Calu3 (cell line): ENCODE measurements at regions not wholly inside any gene's neighbourhood (a gene's known extent, or its start where the extent isn't known, plus 50 kb on each side); places are given as distances from the start of the nearest gene placed in this dataset.

Experiments used
- BruUV-seq: library from RNA; stranded (reverse); fragments of 400-500 nt; replicated peaks from 2 replicates; lab custom pipeline; 2021; lab: Mats Ljungman, UMichigan
- CTCF ChIA-PET: fragments of 300-600 bp; sonication (Branson Sonifier 250); formaldehyde crosslinking; loops from one replicate; lab custom pipeline; 2022; ENCODE audit warnings: antibody characterized with exemption; lab: Charles Lee
- DNase-seq: peaks from one replicate; pipeline ENCODE4 v3.0.0; 2022
- H3K27ac Mint-ChIP-seq: one replicate; pipeline ENCODE4 v1.8.0; 2022; ENCODE audit warnings: mixed read lengths; ENCODE audit not compliant: unreplicated experiment
- H3K27me3 Mint-ChIP-seq: one replicate; pipeline ENCODE4 v1.8.0; 2022; ENCODE audit warnings: mixed read lengths; ENCODE audit not compliant: unreplicated experiment
- H3K36me3 Mint-ChIP-seq: one replicate; pipeline ENCODE4 v1.8.0; 2022; ENCODE audit warnings: mild to moderate bottlenecking, moderate library complexity, mixed read lengths; ENCODE audit not compliant: insufficient read depth, unreplicated experiment
- H3K4me1 Mint-ChIP-seq: one replicate; pipeline ENCODE4 v1.8.0; 2022; ENCODE audit warnings: mild to moderate bottlenecking, low read depth, mixed read lengths; ENCODE audit not compliant: unreplicated experiment
- H3K4me3 Mint-ChIP-seq: one replicate; pipeline ENCODE4 v1.8.0; 2022; ENCODE audit warnings: mild to moderate bottlenecking, low read depth, moderate library complexity, mixed read lengths; ENCODE audit not compliant: unreplicated experiment
- H3K9me3 Mint-ChIP-seq: one replicate; pipeline ENCODE4 v1.8.0; 2022; ENCODE audit warnings: low read depth, mixed read lengths; ENCODE audit not compliant: unreplicated experiment
- intact Hi-C: fragments of 100-400 bp; cut with micrococcal nuclease; formaldehyde crosslinking; loops from one replicate; pipeline ENCODE4 v1.10.0; 2022; ENCODE audit not compliant: unreplicated experiment
- TF ChIP-seq, protein P1 (sequence below): fragments of 200-600 bp; IDR thresholded peaks from one replicate; pipeline ENCODE4 v1.8.0; 2022; ENCODE audit warnings: antibody characterized with exemption; ENCODE audit not compliant: unreplicated experiment

DNA sequence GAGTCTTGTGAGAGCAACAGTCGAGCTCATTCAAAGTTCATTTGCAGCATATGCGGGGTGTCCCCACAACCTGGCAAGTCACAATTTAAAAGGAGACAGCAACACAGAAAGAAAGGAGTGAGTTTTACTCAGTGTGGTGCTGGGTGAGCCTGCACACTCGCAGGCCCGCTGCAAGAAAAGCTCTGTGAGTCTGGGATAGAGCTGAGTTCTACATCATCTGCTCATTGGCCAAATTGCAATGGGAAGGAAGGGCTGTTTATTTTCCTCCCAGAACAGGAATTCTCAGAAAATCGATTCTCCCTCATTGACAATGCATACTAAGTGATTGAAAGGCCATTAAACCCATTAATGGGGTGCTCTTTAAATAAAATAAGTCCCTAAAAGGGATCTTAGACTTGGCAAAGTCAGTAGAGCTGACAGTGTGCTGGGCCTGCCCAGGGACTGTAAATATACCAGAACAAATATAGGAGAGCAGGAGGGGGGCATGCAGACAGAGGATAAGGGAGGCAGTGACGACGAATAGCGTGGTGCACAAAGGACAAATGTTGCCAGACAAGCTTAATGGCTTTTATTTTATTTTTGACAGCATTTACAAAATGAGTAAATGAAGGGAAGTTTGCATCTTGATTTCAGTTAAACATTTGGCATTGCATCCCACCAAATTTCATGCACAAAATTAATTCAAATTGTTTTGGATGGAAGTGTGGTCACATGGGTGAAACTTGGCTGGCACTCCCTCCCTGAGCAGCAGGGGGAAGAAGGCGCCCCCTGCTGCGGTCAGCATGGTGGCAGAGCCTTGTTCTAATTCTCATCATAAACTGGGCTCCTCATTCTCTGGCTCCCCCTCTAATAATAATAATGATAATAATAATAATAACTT, 215.7 kb downstream of the SNX10 start:
- CTCF ChIA-PET, result interaction anchor here (1.3 to 2.1 kb wide), 3 partner anchors 8 to 9 kb away, joined by 3 to 7 read pairs (median 4); no protein-coding TSS in a partner anchor
- peaks cover 2% of the 10 kb centered on the region for H3K9me3 Mint-ChIP-seq
- DNase-seq, result no peak
- BruUV-seq, result no TSS peak
- TF ChIP-seq, protein P1, sequence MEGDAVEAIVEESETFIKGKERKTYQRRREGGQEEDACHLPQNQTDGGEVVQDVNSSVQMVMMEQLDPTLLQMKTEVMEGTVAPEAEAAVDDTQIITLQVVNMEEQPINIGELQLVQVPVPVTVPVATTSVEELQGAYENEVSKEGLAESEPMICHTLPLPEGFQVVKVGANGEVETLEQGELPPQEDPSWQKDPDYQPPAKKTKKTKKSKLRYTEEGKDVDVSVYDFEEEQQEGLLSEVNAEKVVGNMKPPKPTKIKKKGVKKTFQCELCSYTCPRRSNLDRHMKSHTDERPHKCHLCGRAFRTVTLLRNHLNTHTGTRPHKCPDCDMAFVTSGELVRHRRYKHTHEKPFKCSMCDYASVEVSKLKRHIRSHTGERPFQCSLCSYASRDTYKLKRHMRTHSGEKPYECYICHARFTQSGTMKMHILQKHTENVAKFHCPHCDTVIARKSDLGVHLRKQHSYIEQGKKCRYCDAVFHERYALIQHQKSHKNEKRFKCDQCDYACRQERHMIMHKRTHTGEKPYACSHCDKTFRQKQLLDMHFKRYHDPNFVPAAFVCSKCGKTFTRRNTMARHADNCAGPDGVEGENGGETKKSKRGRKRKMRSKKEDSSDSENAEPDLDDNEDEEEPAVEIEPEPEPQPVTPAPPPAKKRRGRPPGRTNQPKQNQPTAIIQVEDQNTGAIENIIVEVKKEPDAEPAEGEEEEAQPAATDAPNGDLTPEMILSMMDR, result no peak
- no peaks in the 10 kb centered on the region for H3K27me3 Mint-ChIP-seq
- peak overlapping the region; percentile 11 for H3K27ac Mint-ChIP-seq
- intact Hi-C loops, result no loop called here
- peaks cover 17% of the 10 kb centered on the region for H3K36me3 Mint-ChIP-seq
- H3K4me3 Mint-ChIP-seq, result no peak overlapping the region
- H3K4me1 Mint-ChIP-seq, result peaks cover 26% of the 10 kb centered on the region

DNA sequence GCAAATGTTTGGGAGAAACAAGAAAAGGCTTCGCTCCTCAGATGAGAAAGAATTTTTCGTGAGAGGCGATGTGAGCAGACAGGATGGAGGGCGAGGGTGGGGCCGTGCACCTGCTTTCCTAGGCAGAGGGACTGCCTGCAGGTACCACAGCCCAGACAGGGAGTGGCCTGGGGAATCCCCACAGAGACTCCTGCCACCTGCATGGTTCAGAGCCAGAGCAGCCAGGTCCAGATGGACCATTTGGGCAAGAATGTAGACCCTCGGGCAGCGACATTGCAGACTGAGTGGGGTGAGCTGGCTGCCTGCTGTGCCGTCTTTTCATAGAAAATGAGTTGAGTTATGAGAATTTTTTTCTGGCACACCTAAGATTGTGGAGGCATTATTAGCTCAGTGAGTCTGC, 216.8 kb downstream of the SNX10 start:
- peaks cover 2% of the 10 kb centered on the region for H3K9me3 Mint-ChIP-seq
- peak overlapping the region; percentile 75 for H3K4me3 Mint-ChIP-seq
- no peaks in the 10 kb centered on the region for H3K27me3 Mint-ChIP-seq
- H3K36me3 Mint-ChIP-seq, result peaks cover 17% of the 10 kb centered on the region
- BruUV-seq, result no TSS peak
- H3K4me1 Mint-ChIP-seq, result peaks cover 26% of the 10 kb centered on the region
- CTCF ChIA-PET, result interaction anchor here (0.8 to 1.7 kb wide), 11 partner anchors 9 to 157 kb away, joined by 3 to 13 read pairs (median 5); no protein-coding TSS in a partner anchor
- TF ChIP-seq, protein P1, result no peak
- intact Hi-C loops, result loop anchor here (1.0 to 2.0 kb wide), 2 partner anchors 41 to 158 kb away; no protein-coding TSS in a partner anchor
- H3K27ac Mint-ChIP-seq, result peak overlapping the region; percentile 96
- DNase-seq, result peak; percentile 92

DNA sequence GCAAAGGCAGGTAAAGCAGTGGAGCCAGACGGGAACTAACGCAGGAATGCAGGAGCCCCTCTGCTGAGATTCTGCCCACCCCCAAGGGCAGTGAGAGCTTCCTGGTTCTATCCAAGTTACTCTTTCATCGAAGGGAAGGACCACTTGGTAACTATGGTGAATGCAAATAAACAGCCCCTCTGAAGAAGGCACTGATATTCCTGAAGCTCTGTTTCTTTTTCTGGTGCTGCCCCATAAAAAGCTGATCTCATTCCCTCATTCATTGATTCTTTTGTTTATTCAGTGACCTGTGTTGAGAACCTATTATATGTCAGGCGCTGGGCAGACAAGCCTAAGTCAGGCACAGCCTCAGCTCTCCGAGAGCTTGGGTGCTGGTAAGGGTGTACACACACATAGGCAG, 217.3 kb downstream of the SNX10 start:
- intact Hi-C loops, result loop anchor here (1.0 to 2.0 kb wide), 2 partner anchors 40 to 158 kb away; no protein-coding TSS in a partner anchor
- H3K27me3 Mint-ChIP-seq, result no peaks in the 10 kb centered on the region
- H3K36me3 Mint-ChIP-seq, result peaks cover 17% of the 10 kb centered on the region
- CTCF ChIA-PET, result interaction anchor here (0.5 to 1.7 kb wide), 13 partner anchors 10 to 357 kb away, joined by 3 to 13 read pairs (median 5); no protein-coding TSS in a partner anchor
- TSS peak; percentile 95 for BruUV-seq
- peaks cover 2% of the 10 kb centered on the region for H3K9me3 Mint-ChIP-seq
- peak overlapping the region; percentile 96 for H3K27ac Mint-ChIP-seq
- H3K4me1 Mint-ChIP-seq, result peaks cover 26% of the 10 kb centered on the region
- peak overlapping the region; percentile 75 for H3K4me3 Mint-ChIP-seq
- peak; percentile 74 for DNase-seq
- TF ChIP-seq, protein P1, result no peak

DNA sequence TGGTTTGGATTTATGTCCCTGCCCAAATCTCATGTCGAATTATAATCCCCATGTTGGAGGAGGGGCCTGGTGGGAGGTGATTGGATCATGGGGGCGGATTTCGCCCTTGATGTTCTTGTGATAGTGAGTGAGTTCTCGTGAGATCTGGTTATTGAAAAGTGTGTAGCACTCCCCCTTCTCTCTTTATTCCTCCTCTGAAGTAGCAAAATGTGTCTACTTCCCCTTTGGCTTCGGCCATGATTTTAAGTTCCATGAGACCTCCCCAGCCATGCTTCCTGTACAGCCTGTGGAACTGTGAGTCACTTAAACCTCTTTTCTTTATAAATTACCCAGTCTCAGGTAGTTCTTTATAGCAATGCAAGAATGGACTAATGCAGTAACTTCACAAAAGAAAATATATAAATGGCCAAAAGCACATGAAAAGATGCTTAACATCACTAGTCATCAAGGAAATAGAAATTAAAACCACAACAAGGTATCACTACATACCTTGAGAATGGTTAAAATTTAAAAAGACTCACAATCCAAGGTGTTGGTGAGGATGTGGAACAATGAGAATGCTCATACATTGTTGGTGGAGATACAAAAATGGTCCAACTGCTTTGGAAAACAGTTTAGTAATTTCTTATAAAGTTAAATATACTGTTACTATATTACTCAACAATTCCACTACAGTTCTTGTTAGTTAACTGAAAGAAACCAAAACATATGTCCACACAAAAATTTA, 218.7 kb downstream of the SNX10 start:
- Mint-ChIP-seq H3K27ac (no peak overlapping the region), H3K4me3 (no peak overlapping the region), H3K36me3 (peaks cover 17% of the 10 kb centered on the region), H3K27me3 (no peaks in the 10 kb centered on the region), H3K4me1 (peaks cover 26% of the 10 kb centered on the region), H3K9me3 (peaks cover 2% of the 10 kb centered on the region)
- TF ChIP-seq, protein P1, result no peak
- BruUV-seq, result no TSS peak
- no peak for DNase-seq
- intact Hi-C loops, result no loop called here
- CTCF ChIA-PET, result no interaction called here
